HG03565 (cell line): ENCODE measurements at regions not wholly inside any gene's neighbourhood (a gene's known extent, or its start where the extent isn't known, plus 50 kb on each side); places are given as distances from the start of the nearest gene placed in this dataset.

Experiments used
- ATAC-seq: cut with Tn5 transposase; IDR thresholded peaks from one replicate; pipeline ENCODE4 v1.9.1; 2021; ENCODE audit warnings: mild to moderate bottlenecking, moderate library complexity; ENCODE audit not compliant: unreplicated experiment

DNA sequence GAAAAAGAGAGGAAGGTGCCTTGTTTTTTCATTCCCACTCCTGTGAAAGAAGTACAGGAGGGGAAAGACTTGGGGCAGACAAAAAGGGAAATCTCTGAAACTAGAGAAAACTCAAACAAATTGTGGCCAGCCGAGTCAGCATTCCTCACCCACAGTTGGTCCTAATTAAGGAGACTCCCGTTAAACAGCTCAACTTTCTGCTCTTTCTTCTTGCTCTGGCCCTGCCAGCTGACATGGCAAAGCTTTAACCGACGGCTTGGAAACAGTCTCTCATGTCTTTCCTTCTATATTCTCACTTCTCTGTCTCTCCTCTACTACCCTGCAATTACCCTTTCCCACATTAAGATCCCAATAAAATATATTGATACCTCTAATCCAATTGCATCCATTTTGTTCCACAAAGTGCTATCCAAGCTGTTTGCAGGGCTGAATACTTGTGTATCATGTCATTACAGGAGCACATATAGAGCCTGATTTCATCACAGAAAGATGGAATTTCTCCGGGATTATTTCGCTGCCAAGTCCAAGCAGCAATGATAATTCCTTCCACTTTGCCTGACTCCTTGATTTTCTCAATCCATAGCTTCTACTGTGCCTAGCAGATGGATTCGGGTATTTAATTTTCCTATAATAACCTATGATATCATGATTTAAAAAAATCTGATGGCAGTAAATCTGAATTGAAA, 65.4 kb upstream of the IPO9 start:
- no peak for ATAC-seq

DNA sequence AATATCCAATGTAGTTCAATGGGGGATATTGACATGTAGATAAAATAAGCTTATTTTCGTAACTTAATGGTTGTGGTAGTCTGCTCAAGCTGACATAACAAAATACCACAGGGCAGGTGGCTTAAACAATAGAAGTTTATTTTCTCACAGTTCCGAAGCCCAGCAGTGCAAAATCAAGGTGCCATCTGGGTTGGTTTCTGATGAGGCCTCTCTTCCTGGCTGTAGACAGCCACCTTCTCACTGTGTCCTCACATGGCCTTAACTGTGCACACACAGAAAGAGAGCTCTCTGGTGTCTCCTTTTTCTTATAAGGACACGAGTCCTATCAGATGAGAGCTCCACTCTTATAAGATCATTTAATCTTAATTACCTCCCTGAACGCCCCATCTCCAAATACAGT, 64.8 kb upstream of the IPO9 start:
- ATAC-seq: no peak

DNA sequence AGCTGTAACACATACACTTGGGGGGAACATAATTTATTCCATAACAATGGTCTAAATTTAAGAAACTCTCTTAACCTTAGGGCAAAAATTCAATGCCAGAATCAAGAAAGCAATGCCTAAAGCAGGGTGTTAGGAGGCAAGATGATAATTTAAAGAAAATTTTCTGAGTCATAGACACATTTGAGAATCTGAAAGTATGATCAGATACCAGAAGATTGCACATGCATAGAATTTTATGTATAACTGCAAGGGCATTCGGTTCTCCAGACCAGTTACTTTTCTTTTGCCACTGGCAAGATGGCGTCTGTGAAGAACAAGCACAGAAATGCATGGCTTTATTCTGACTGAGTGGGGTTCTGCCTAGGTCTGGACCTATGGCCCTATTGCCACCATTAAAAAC, 64.4 kb upstream of the IPO9 start:
- no peak for ATAC-seq

DNA sequence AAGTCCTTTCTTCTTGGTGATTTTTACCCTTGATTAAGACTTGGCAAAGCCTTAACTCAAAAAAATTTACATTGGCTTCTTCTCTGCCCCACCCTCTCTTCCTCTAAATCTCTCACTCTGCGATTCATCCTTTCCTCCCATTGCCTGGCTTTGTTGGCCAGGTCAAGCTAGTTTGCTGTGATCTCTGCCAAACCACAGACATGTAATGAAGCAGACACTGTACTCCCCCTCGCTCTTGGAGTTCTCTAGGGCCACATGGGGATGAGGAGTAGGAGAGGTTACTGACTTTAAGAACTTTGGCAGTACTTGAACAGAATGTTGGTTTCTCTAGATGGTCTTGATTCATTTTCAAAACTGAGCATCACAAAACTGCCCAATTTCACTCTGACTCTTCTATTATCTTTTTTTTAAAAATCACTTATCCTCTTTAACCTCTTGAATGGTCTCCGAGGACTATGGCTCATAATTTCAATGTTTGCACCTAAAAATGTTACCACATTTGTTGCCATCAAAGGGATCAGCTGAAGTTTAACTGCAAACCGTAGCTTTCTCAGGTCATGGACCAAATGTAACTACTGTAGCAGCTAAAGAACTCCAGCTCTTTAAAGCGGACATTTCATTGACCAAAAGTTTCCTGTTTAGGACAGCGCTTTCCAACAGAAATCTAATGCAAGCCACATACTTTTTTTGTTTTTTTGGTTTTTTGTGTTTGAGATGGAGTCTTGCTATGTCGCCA, 62.7 kb upstream of the IPO9 start:
- no peak for ATAC-seq

DNA sequence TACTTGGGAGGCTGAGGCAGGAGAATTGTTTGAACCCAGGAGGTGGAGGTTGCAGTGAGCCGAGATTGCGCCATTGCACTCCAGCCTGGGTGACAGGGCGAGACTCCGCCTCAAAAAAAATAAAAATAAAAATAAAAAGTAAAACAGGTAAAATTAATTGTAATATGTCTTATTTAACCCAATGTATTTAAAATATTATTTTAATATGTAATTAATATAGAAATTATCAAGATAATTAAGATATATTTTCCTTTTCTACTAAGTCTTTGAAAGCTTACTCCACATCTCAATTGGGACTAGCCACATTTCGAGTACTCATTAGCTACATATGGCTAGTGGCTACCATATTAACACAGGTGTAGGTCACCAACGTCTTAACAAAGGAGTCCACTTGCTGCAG, 61.6 kb upstream of the IPO9 start:
- no peak for ATAC-seq

DNA sequence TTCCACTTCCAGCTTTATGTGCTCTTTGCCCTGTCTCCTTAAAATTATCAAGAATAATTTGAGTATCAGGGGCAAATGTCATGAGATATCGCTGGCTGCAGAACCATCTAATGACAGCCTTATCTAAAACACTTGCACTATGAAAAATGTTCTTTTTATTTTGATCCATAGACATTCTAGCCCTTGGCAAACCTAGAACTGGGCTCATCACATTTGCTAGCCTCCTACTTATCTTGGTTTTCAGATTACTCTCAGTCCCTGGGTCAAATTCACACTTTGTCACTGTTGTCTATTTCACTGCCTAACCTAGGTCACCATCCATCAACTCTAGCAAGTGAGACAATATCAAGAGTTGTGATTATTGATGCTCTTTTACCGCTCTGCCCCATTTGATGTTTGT, 59.9 kb upstream of the IPO9 start:
- ATAC-seq: no peak

DNA sequence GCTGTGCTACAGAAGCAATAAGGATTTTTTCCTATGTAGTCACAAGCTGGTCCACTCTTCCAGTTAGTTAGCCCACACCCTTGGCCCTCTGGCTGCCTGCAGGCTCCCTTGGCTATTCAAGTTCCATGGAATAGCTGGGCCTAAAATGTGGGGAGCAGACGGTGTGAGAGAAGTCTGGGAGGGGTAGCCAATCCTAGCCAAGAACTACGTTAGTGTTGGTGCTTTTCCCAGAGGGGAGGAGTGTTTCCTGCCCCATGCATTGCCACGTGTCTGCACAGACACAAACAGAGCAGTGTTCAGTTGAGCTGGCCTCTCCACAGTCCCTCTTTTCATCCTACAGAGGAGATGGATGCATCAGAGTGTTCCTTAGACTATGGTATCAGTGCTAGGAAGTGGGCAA, 59.0 kb upstream of the IPO9 start:
- no peak for ATAC-seq

DNA sequence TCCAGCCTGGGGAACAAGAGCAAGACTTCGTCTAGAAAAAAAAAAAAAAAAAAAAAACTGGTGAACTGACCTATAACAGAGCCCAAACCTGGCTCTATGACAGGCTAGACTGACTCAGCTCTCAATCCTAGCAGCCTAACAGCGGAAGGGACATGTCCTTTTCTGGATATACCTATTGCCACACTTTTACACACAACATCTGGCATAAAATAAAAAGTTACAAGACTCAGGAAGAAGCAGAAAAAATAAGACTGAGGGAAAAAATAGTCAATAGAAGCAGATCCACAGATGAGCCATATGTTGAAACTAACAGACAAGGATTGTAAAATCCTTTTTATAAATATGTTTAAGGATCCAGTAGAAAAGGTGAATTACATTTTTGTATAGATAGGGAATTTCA, 57.5 kb upstream of the IPO9 start:
- ATAC-seq: no peak

DNA sequence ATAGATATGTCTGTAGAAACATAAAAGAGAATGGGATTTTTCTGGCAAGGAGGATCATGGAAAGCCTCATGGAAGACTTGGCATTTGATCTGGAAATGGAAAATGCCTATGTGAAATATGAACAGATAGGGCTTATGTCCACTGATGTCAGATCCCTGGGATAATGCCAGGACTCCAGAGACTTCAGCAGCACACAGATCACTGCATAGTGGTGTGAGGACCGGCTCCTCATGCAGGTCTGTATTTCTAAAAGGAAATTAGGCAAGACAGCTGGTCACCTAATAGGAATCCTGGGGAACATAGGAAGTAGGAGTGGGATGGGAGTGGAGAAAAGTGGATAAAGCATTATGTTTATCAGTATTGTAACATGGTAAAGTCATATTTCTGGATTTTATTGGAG, 56.8 kb upstream of the IPO9 start:
- no peak for ATAC-seq

DNA sequence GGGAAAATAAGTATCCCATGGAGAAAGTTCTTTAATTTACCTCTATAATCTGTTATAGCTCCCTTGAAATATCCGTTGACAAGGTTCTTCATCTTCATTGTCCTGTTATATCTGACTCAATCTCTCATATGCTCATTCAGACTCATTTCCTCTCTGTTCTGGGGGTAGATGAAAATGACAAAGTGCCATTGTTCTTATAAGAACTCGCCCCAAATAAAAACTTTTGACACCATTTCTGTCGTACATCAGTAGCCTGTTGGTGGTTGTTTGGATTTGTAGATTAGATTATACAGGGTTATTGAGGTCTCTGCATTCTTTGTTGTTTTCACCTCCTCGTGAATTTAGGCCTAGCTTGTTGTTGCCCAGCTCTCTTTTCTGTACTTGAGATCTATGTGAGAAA, 55.2 kb upstream of the IPO9 start:
- no peak for ATAC-seq

DNA sequence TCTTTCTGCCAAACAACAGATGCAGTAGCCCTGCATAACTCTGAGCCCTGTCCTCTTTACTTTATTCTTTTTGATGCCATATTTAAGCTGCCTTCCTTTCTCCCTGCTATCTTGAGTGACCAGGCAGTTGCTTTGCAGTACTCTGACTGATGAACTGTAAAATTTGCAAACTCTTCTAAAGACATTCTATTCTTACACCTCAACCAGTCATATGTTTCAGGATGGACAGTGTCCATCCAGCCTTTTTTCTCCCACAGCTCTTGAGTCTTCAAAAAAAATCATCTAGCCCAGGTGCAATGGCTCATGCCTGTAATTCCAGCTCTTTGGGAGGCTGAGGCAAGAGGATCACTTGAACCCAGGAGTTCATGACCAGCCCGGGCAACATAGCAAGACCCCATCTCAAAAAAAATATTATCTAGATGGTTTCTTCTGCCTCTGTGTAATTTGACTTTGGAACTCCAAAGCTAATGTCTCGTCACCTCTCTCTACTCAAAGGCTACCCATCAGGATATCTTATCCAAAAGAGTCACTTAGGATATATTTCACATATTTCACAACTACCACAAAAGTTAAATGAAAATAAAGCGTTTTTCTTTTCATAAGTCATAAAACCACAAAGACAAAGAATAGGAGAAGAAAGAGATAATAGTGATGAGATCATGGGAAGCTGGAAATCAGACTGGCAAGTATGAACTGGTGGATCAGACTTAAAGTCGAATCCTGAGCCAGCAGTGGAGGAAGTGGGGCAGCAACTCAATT, 54.6 kb upstream of the IPO9 start:
- ATAC-seq: no peak

DNA sequence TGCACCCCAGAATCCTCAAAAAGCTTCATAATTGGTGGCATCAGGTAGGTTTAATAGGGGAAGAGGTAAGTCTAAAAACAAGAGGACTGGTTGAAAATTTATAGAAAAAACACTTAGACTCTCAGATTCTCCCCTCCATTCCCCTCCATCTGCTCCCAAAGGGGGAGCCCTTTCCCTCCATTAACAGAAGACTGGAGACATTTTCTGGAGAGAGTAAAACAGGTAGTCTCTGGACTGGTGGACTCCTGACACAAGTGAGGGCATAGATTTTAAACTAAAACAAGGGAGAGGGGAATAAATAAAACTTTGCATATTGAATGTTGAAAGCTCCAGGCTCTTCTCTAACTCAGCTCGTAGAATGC, 54.0 kb upstream of the IPO9 start:
- ATAC-seq: no peak

DNA sequence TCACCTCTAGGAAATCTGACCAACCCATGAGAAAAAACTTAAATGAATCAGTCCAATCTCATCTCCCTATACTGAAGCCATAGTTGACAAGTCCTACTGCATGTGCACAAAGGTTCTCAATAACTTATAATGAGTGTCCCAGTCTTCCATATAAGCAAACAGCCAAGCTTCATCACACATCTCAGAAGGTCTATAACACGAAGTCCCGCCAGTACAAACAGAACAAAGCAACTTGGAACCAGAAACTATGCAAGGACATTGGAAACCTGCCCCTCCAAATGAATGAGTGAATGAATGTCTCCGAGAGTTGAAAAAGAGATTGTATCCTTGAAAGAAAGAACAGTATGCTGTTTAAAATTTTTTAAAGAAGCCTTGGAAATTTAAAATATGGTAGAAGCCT, 53.6 kb upstream of the IPO9 start:
- ATAC-seq: no peak

DNA sequence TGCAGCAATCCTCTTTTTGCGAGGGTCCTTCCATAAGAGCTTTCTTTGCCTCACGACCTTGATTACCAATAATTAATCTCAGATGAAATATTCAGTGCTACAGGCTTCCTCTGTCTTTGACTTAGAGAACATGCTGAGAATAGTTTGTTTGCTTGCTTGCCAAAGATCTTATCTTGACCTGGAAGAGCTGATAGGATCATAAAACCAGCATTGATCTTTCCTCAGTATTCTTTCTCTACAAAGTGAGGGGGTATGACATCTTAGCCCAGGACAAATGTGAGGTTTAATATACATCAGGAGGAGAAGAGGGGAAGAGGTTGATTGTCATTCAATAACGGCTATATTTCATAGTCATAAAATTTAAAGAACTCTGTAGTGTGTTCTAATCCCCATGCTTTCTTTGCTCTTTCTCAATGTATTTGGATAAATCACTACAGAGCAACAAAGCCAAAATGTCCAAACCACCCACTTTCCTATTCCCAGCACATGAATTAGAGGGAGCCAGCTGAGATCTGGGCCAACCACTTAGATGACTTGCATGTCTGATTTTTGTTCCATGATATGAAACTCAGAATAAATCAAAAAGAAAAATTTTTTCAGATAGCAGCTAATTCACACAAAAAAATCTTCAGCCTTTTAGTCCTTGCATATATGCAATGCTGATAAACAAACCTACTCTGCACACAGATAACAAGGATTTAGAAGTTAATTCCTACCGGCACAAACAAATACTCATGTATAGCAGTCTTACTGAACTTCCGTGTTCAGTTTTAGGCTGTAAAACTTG, 50.5 kb upstream of the IPO9 start:
- ATAC-seq: no peak
